ENCODE measurements at regions not wholly inside any gene's neighbourhood (a gene's known extent, or its start where the extent isn't known, plus 50 kb on each side); places are given as distances from the start of the nearest gene placed in this dataset.

- DNase-seq (no peak), ATAC-seq (no peak)
- Histone ChIP-seq H3K27me3 (ENCODE audit: control insufficient read depth, insufficient read depth, low read length) (no peaks in the 10 kb centered on the region), H3K27ac (ENCODE audit: low read length) (no peak overlapping the region), H3K4me1 (ENCODE audit: control insufficient read depth, insufficient read depth, low read length) (peaks cover 18% of the 10 kb centered on the region), H3K36me3 (ENCODE audit: control insufficient read depth, insufficient read depth, low read length) (no peaks in the 10 kb centered on the region), H3K9me3 (ENCODE audit: control insufficient read depth, insufficient read depth, low read length) (no peaks in the 10 kb centered on the region), H3K4me3 (ENCODE audit: low read length) (no peak overlapping the region)
- H3K27ac Mint-ChIP-seq = peak overlapping the region; percentile 74 to 76
- no peak overlapping the region for H3K4me3 Mint-ChIP-seq
- no peak for TF ChIP-seq CTCF (IDR thresholded peaks at IDR 0.05)
- H3K9me3 Mint-ChIP-seq = no peaks in the 10 kb centered on the region
- H3K4me1 Mint-ChIP-seq = peaks cover 44 to 46% of the 10 kb centered on the region in 2 donors
- peaks cover 0 to 2% of the 10 kb centered on the region in 2 donors for H3K27me3 Mint-ChIP-seq (ENCODE audit: low read depth in 2 of 2)
- intact Hi-C loops (cut with micrococcal nuclease) = loop anchor here (5.0 kb wide), 1 partner anchor 69 kb away; no protein-coding TSS in a partner anchor
- no peaks in the 10 kb centered on the region for H3K36me3 Mint-ChIP-seq
- 86% methylated on average over 1 of the region's 2 CpGs for WGBS (ENCODE audit: insufficient coverage)
Observed at GRCh38 chr5:124868676-124869075, 122.2 kb upstream of the ZNF608 start.

- Histone ChIP-seq H3K27me3 (ENCODE audit: control insufficient read depth, insufficient read depth, low read length) (no peaks in the 10 kb centered on the region), H3K27ac (ENCODE audit: low read length) (no peak overlapping the region), H3K4me3 (ENCODE audit: low read length) (no peak overlapping the region), H3K36me3 (ENCODE audit: control insufficient read depth, insufficient read depth, low read length) (no peaks in the 10 kb centered on the region), H3K4me1 (ENCODE audit: control insufficient read depth, insufficient read depth, low read length) (peaks cover 18% of the 10 kb centered on the region), H3K9me3 (ENCODE audit: control insufficient read depth, insufficient read depth, low read length) (no peaks in the 10 kb centered on the region)
- Mint-ChIP-seq H3K9me3 (no peaks in the 10 kb centered on the region), H3K36me3 (no peaks in the 10 kb centered on the region), H3K4me1 (peaks cover 44 to 46% of the 10 kb centered on the region in 2 donors), H3K4me3 (no peak overlapping the region), H3K27ac (no peak overlapping the region), H3K27me3 (ENCODE audit: low read depth in 2 of 2) (peaks cover 0 to 2% of the 10 kb centered on the region in 2 donors)
- 86% methylated on average over 2 of the region's 2 CpGs for WGBS (ENCODE audit: insufficient coverage)
- ATAC-seq (no peak), DNase-seq (no peak)
- TF ChIP-seq CTCF (IDR thresholded peaks at IDR 0.05) = no peak
- intact Hi-C loops (cut with micrococcal nuclease) = loop anchor here (5.0 kb wide), 1 partner anchor 68 kb away; no protein-coding TSS in a partner anchor
Observed at GRCh38 chr5:124869426-124870033, 123.1 kb upstream of the ZNF608 start.

GRCh38 chr5:124870070-124870469 lies 123.6 kb upstream of the ZNF608 start:
- Mint-ChIP-seq H3K4me3 (no peak overlapping the region), H3K36me3 (peaks cover 3% of the 10 kb centered on the region), H3K27ac (no peak overlapping the region), H3K27me3 (ENCODE audit: low read depth in 2 of 2) (peaks cover 2 to 3% of the 10 kb centered on the region in 2 donors), H3K9me3 (no peaks in the 10 kb centered on the region), H3K4me1 (peaks cover 45 to 47% of the 10 kb centered on the region in 2 donors)
- no peak for DNase-seq
- WGBS (ENCODE audit: insufficient coverage) = 84% methylated on average over 2 of the region's 2 CpGs
- TF ChIP-seq CTCF (IDR thresholded peaks at IDR 0.05) = no peak
- H3K9me3 ChIP-seq (ENCODE audit: control insufficient read depth, insufficient read depth, low read length) = no peaks in the 10 kb centered on the region
- no peaks in the 10 kb centered on the region for H3K36me3 ChIP-seq (ENCODE audit: control insufficient read depth, insufficient read depth, low read length)
- intact Hi-C loops (cut with micrococcal nuclease) = no loop called here
- peaks cover 18% of the 10 kb centered on the region for H3K4me1 ChIP-seq (ENCODE audit: control insufficient read depth, insufficient read depth, low read length)
- no peak for ATAC-seq
- no peak overlapping the region for H3K27ac ChIP-seq (ENCODE audit: low read length)
- no peak overlapping the region for H3K4me3 ChIP-seq (ENCODE audit: low read length)
- no peaks in the 10 kb centered on the region for H3K27me3 ChIP-seq (ENCODE audit: control insufficient read depth, insufficient read depth, low read length)

GRCh38 chr5:124871303-124871702 lies 124.9 kb upstream of the ZNF608 start:
- no peak overlapping the region for H3K4me3 ChIP-seq (ENCODE audit: low read length)
- Mint-ChIP-seq H3K4me3 (no peak overlapping the region), H3K4me1 (peaks cover 38 to 40% of the 10 kb centered on the region in 2 donors), H3K36me3 (peaks cover 5% of the 10 kb centered on the region), H3K27ac (no peak overlapping the region), H3K9me3 (no peaks in the 10 kb centered on the region), H3K27me3 (ENCODE audit: low read depth in 2 of 2) (peaks cover 7% of the 10 kb centered on the region in 2 donors)
- intact Hi-C loops (cut with micrococcal nuclease) = no loop called here
- peaks cover 15% of the 10 kb centered on the region for H3K4me1 ChIP-seq (ENCODE audit: control insufficient read depth, insufficient read depth, low read length)
- no peaks in the 10 kb centered on the region for H3K27me3 ChIP-seq (ENCODE audit: control insufficient read depth, insufficient read depth, low read length)
- TF ChIP-seq CTCF (IDR thresholded peaks at IDR 0.05) = no peak
- no peak for ATAC-seq
- no peaks in the 10 kb centered on the region for H3K36me3 ChIP-seq (ENCODE audit: control insufficient read depth, insufficient read depth, low read length)
- DNase-seq = no peak
- WGBS (ENCODE audit: insufficient coverage) = no CpG with 5 or more reads among the region's 2 CpGs
- no peaks in the 10 kb centered on the region for H3K9me3 ChIP-seq (ENCODE audit: control insufficient read depth, insufficient read depth, low read length)
- no peak overlapping the region for H3K27ac ChIP-seq (ENCODE audit: low read length)

All from natural killer cell (primary cell).